Fibroblast of upper back skin (primary cell): ENCODE measurements at regions not wholly inside any gene's neighbourhood (a gene's known extent, or its start where the extent isn't known, plus 50 kb on each side); places are given as distances from the start of the nearest gene placed in this dataset.
"Not testable (repeated sequence)": the region's sequence is repeated elsewhere in the genome, so short reads cannot be mapped to it uniquely, and the experiment has no call there.

ENCODE experiments used
- DNase-seq: peaks from one replicate; pipeline ENCODE4 v3.0.0-alpha.2; 2013

DNA sequence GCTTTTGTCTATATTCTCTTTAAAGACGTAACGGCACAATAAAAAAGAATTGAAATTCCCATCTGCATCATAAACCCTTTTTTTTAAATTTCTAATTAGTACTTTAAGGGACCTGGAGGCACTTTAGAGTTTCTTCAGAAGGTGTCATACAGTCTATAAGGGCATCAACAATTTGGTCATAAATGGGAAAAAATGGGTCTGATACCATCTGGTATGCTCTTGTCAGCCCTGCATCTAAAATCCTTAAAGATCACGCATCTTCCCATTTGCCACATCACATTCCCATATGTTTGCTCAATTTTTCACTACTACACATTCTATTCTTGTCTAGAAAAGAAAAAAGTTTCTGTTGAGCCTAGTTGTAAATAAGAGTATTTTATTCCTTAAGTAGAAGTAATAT, 53.8 kb downstream of the COX7C start:
- no peak for DNase-seq

DNA sequence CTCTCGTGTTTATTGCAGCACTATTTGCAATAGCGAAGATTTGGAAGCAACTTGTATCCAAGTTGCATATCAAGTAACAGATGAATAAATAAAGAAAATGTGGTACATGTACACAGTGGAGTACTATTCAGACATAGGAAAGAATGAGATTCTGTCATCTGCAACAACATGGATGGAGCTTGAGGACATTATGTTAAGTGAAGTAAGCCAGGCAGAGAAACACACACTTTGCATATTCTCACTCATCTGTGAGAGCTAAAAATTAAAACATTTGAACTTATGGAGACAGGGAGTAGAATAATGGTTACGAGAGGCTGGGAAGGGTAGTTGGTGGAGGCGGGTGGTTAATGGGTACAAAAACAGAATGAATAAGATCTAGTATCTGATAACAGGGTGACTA, 56.3 kb downstream of the COX7C start:
- no peak for DNase-seq

DNA sequence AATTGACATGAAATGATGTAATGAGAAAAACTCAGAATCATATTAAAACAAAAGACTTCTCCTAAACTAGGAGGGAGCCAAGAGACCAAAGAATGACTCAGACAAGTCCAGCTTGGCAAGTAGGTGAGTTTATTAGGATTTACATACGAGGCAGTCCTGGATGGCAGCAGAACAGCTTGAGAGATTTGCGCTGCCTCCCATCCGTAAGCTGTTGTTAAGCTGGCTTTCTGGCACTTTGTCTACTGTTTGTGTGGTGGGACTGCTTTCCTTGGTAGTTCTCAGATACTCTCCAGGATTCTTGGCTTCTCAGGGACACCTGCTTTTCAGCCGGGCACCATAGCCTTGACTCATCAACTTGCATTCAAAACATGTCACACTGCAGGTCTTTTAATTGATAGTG, 57.6 kb downstream of the COX7C start:
- no peak for DNase-seq

DNA sequence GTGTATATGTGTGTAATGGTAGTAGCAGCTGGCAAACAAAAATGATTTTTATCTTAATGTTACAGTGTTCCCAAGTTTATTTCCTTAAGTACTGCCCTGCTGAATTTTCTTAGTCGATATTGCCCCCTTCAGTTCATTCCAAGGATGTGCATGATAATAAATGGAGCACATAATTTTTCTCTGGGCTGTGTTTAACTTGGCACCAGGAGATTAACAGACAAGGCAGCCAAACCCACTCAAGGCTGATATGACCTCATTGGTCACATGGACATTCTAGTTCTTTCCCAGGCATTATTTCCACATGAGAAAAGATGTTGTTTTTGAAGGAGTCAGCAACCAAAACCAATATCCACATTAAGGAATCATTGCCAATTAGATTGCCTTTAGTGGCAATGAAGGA, 61.8 kb downstream of the COX7C start:
- DNase-seq, result peak; percentile 65

DNA sequence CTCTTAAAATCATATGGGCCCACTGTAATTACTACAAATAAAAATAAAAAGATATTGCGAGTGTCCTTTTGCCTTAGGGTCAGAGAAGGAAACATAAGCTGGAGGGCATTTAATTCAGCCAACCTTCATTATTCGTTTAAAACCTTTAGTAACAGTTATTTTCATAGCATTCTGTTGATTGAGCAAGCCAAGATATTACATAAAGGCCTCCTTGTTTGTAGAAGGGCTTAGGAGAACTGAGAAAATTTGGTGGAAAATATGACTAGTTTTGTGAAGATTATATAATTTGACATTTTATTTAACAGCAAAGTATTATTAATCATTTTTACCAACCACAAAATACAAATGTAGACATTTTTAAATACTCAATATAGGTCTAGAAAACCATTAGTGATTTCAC, 62.2 kb downstream of the COX7C start:
- DNase-seq, result no peak

DNA sequence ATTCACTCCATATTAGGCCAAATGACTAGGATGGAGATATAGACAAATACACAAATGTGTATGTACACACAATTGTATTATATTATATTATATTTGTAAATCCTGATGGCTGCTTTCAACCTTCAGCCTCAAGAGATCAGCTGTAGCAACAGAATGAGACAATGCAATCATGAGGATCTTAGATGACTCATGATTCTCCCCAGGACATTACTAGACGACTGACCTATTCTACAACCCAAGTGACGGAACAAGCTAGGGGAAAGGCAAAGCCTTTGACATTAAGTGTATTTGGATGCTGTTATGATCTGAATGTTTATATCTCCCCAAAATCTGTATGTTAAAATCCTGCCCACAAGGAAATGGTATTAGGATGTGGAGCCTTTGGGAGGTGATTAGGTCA, 66.5 kb downstream of the COX7C start:
- DNase-seq, result no peak

DNA sequence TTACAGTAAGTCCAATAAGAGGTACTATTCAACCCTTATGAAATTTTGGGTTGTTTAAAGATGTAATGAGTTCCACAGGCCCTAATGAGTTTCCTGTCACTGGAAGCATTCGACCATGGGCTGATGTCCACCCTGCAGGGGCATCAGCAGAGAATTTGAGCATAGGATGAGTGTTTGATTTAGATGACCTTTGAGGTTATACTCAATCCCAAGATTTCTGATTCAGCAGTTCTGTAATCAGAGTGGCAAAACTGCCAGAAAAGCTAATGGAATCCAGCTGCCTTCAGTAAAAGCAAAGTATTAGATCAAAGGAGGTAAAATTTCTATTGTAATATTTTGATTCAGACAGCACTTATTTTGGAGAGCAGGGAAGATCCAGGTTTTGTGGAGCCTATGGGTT, 68.3 kb downstream of the COX7C start:
- peak; percentile 7 for DNase-seq

DNA sequence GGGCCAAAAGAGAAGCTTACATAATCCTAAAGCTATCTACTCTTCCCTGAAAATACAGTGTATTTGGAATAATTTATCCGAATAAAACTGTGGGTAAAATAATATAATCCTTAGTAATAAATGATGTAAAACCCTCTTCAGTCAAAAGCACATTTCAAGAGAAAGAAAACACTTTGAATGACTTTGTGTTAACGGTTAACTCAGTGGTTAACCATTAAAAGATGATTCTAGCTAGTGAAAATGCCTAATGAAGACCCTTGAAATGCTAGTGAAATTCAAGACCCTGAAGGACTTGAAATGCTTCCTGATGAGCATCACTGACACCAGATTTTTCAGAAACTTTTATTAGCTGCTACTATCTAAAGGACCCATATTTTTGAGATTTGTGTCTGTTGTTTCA, 70.7 kb downstream of the COX7C start:
- no peak for DNase-seq

DNA sequence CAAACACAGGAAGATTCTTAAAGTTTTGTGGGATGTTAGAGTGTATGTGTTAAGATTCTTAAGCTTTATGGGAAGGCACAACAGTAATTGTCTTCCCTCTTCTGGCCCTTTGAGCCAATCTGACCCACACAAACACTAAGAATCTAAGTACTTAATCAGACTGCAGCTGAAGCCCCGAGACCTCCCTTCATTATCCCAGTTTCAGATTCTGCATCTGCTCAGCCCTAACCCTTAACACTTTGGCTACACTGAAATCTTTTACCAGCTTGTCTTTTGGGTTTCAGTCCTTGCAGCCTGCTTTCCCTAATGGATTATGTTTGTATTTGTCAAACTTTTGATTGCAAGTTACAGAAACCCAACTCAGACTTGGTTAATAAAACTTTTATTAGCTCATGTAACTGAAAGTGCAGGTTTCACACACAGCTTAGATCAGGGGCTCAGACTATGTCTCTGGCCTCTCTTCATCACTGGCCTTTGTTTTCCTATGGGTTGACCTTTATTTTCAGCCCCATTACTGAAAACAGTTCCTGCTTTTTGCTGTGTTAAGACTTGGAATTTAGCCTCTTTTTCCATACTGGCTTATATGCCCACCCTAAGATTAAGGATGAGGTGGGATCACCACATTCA, 71.5 kb downstream of the COX7C start:
- no peak for DNase-seq

DNA sequence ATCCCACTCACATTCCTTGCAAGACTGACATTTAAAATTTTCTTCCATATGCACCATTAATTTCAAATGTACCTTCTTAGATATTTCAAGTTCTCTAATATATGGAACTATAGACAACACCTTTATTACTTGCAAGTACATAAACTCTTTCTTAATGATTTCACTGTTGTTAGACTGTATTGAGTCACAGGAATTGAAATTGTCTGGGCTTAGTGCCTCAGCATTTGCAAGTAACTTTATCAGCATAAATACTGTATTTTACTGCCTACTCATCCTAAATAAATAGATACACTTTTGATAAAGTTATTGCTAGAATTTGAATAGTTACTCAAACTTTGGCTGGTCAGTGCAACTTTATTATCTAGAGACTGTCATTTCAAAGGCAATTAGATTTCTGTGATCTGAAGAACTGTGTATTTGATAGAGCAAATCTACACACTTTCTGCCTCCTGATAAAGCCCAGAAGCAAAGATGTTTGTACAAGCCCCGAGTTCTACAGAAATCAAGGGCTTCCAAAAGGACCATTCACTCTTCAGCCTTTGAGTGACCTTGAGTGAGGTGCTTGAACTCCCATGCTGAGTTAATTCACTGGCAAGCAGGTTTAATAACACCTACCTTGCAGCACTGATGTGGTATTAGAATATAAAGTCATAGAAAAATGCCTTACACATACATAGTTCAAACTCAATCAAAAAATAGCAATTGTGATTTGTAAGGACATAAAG, 91.6 kb downstream of the COX7C start:
- DNase-seq, result no peak

DNA sequence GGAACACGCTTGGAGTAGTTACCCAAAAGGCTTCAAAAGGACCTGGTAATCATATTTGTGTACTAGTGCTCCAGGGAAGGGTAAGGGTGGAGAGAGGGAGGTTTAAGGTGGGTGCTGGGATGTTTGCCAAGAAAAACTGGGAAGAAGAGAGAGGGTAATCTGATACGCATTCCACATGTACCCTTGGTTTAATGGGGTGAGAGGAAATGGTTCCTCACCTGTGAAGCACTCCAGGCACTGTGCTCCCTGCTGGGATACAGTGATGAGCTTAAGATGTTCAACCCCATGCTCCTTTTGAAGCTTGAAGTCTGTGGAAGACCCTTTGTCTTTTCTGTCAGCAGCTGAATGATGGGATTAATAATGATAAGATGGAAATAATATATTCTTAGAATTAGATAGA, 98.4 kb downstream of the COX7C start:
- no peak for DNase-seq

DNA sequence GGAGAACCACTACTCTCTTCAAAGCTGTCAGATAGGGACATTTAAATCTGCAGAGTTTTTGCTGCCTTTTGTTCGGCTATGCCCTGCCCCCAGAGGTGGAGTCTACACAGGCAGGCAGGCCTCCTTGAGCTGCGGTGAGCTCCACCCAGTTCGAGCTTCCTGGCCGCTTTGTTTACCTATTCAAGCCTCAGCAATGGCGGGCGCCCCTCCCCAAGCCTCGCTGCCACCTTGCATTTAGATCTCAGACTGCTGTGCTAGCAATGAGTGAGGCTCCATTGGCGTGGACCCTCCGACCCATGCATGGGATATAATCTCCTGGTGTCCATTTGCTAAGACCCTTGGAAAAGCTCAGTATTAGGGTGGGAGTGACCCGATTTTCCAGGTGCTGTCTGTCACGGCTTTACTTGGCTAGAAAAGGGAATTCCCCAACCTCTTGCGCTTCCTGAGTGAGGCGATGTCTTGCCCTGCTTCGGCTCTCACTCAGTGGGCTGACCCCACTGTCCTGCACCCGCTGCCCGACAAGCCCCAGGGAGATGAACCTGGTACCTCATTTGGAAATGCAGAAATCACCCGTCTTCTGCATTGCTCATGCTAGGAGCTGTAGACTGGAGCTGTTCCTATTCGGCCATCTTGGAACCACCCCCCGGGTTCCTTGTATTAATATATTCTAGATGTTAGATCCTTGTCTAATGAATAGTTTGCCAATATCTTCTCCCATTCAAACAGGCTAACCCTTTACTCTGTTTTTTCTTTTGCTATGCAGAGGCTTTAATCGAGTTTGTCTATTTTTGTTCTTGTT, 113.8 kb downstream of the COX7C start:
- not testable (repeated sequence) for DNase-seq

DNA sequence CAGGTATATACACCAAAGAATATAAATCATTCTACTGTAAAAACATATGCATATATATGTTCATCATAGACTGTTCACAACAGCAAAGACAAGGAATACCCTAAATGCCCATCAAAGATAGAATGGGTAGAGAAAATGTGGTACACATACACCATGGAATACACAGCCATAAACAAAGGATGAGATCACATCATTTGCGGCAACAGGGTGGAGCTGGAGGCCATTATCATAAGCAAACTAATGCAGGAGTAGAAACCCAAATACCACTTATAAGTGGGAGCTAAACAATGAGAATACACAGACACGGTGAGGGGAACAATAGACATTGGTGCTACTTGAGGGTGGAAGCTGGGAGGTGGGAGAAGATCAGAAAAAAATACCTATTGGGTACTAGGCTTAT, 117.6 kb downstream of the COX7C start:
- DNase-seq, result no peak

DNA sequence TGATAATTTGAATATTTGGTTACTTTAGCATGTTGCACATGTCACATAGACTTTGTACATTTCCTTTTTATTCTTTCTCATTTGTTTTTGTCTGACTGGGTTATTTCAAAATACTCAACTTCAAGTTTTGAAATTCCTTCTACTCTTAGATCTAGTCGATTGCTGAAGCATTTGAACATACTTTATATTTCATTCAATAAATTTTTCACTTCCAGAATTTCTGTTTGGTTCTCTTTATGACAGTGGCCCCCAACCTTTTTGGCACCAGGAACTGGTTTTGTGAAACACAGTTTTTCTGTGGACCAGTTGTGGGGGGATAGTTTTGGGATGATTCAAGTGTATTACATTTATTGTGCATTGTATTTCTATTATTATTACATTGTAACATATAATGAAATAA, 119.8 kb downstream of the COX7C start:
- DNase-seq, result no peak

DNA sequence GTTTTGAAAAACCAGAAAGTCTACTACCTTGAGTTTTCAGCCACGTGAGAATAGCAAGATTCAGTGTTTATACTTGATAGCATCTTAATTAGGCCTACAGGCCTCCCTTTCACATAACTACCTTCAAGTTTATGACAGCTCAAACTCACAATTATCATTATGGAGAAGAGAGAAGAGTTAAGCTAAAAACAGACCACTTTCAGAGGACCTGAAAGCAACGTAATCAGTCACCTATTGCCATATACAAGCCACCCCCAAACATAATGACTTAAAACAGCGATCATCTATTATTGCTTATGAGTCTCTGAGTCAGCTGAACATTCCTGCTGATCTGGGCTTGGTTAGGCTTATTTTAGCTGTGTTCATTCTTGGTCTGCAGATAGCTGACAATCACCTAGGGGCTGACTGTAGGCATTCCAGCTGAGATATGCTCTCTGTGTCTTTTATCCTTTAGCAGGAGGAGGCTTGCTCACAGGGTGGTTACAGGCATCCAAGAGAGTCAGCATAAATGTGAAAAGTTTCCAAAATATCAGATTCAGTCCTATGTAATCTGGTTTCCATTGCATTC, 130.9 kb downstream of the COX7C start:
- DNase-seq, result no peak

DNA sequence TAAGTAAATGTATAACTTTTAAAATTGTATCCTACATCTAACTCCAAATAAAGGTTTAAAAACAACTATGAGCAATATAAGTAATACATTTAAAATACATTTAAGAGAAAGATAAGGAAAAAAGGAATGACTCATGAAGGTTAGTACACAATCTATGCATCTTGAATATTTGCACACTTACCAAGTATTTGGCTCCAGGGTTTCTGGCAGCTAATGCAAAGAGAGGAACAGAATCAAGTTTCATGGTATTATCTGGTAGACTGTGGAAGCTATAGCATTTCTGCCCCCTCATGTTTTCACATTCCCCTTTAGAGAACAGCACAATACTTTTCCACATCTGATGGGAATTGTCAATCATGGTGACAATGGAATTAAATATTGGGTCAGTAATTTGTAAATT, 132.1 kb downstream of the COX7C start:
- DNase-seq, result no peak

DNA sequence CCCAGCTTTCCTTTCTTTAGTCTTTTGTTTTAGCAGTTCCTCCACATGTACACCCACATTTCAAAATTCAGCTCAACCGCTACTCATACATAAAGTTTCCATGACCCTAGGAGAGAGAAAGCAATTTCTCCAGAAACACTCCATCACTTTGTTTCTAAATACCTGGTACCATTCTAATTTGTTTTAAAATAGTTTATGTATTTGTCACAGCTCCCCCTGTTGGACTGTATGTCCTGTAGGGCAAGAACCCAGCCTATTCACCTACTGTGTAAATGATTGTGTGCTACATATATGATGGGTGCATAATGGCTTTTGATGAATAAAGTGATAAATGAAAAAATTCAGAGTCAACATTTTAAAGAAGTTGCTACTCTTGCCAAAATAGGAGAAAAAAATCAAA, 139.1 kb downstream of the COX7C start:
- DNase-seq, result no peak

DNA sequence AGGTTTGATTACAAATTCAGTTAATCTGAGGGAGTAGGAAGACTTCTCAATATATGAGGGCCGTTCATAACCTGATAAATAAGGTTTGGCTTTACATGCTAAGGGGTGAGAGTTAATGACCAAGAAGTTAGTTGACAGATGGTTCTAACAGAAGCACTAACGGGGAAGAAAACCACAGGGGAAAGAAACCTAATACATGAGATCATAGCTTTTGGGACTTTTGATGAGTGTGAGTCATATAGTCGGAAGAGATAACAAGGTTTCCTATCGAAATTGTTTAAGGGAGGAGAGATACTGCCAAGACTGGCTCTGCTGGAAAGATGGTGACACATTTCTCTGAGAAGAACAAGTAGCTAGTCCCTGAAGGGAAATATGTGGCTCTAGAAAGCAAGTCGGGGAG, 140.1 kb downstream of the COX7C start:
- no peak for DNase-seq

DNA sequence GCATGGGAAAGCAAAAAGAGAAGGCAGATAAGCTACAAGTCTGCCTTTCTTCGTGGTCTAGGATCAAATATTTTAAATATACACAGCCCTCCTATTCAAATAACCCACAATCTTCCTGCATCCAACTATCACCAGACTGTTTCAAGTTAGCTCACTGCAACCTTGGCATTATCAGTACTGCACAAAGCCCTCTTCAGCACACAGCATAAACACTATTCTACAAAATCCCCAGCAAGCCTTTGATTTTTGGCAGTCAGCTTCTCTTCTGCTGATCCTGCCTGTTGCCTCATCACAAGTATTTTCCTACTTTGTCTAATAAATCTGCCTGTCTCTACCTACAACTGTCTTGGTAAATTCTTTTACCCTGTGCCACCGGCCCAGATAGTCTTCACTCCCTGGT, 142.9 kb downstream of the COX7C start:
- DNase-seq, result no peak

DNA sequence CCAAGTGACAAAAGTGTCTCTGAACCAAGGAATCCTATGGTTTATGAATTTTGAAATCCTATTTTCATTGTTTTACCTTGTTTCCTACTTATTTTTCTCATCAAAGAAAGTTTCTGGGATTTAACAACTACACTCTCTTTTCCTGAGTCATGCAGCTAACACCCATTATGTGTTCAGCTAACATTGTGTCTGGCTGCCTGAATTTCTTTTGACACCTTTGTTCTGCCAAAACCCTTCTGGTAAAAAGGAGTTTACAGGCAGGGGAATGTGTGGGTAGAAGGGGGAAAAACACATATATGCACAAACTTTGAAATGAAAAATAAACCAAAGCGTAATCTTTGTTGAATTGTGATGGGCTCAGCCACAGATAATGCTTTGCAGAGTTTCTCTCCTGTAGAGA, 146.2 kb downstream of the COX7C start:
- no peak for DNase-seq

DNA sequence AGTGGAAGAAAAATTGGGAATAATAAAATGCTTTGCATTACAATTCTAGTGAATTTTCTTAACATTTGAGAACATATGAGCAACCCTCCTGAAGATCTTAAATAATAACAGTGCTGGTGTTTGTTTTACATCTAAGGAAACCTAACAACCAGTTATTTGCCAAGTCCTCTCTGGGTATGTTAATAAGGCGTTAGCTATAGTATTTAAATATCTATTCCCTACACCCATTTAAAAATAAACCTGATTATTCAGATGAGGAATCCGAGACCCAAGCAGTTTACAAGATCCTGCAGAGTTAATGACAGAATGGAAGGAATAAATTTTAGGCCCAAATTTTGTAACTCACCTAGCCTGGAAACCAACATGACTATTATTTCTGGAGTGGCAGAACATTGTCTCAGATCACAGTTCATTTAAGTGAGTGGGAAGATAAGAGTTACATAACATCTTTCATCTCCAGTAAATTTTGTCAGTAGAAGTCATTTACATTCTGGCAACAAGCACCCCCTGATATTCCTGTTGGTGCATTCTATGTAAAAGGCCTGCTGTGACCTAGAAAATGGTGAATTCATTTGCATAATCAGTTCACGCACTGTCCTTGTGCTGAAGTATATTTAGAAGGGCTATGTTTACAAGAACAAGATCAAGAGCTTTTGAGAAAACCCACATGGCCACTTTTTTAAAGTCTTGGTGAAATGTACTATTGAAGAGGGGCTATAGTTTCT, 148.2 kb downstream of the COX7C start:
- DNase-seq, result no peak

DNA sequence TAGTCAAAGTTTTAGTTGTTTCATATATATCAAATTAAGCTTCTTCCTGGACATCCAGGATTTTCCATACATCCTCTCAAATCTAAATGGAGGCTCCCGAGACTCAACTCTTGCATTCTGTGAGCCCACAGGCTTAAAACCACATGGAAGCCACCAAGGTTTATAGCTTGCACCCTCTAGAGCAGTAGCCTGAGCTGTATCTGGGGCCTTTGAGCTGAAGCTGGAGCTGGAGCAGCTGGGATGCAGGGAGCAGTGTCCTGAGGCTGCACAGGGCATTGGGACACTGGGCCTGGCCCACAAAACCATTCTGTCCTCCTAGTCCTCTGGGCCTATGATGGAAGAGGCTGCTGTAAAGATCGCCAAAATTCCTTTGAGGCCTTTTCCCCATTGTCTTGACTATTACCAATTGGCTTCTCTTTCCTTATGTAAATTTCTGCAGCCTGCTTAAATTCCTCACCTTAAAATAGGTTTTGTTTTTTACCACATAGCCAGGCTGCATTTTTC, 151.0 kb downstream of the COX7C start:
- DNase-seq, result no peak

DNA sequence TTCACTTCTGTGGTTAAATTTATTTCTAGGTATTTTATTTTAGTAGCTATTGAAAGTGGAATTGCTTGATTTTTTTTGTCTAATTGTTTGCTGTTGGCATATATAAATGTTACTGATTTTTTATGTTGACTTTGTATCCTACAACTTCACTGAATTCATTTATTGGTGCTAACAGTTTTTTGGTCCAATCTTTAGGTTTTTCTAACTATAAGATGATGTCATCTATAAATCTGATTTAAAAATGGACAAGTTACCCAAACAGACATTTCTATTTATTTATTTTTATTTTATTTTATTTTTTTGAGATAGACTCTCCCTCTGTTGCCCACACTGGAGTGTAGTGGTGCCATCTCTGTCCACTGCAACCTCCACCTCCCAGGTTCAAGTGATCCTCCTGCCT, 162.3 kb downstream of the COX7C start:
- DNase-seq, result no peak
